ENCODE measurements at regions not wholly inside any gene's neighbourhood (a gene's known extent, or its start where the extent isn't known, plus 50 kb on each side); places are given as distances from the start of the nearest gene placed in this dataset.

- TF ChIP-seq EZH2 (IDR thresholded peaks at IDR 0.05; ENCODE audit: borderline replicate concordance, low read length) (no peak), CTCF (IDR thresholded peaks at IDR 0.05; ENCODE audit: low read length) (no peak)
Measured at GRCh38 chr5:133842846-133843611, 125.4 kb downstream of the C5orf15 start.

Measured in OCI-LY1 (cell line).